Stimulated activated CD4-positive, alpha-beta T cell treated with anti-CD3 and anti-CD28 coated beads, TNF-alpha, amount 100 ng/mL, for 4 hours (primary cell): ENCODE measurements at regions not wholly inside any gene's neighbourhood (a gene's known extent, or its start where the extent isn't known, plus 50 kb on each side); places are given as distances from the start of the nearest gene placed in this dataset.
"Not testable (repeated sequence)": the region's sequence is repeated elsewhere in the genome, so short reads cannot be mapped to it uniquely, and the experiment has no call there.

Source experiments
- DNase-seq, 3 experiments: peaks; one replicate each; pipeline ENCODE4 v3.0.0-alpha.2; 2020; ENCODE audit warnings: low read depth in 3 of 3

DNA sequence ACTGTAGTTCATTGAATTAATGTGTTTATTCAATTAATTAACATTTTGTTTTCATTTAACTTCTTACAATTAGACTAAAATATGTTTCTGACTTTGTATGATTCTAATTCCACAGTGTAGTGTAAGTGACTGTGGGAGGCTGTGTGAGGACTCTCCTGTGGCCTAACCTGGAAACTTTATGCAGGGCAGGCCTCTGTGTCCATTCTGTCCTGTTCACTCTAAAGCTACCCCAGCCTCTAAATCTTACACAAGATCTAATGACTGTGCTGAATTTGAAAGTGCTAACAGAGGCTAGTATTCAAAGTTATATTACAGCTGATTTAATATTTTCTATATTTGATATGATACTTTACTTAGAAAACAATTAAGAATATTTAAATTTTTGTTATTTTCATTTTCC is 270.5 kb upstream of the CDH19 start:
- no peak for DNase-seq

DNA sequence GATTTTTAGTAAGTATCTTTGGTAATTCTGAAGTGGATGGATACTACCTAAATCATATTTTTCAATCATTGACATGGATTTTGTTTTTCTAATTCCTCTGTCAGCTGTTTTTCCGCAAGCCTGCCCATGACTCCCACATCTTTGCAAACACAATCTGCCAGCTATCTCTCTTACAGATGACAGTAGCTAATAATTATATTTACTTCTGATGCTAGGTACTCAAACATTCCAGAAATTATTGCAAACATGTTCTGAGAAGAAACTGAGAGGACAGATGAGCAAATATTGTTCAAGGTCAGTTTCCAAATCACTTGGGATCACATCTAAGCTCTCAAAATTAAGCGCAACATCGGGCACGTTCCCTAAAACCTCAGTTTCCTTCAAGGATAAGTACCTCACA is 270.0 kb upstream of the CDH19 start:
- no peak for DNase-seq

DNA sequence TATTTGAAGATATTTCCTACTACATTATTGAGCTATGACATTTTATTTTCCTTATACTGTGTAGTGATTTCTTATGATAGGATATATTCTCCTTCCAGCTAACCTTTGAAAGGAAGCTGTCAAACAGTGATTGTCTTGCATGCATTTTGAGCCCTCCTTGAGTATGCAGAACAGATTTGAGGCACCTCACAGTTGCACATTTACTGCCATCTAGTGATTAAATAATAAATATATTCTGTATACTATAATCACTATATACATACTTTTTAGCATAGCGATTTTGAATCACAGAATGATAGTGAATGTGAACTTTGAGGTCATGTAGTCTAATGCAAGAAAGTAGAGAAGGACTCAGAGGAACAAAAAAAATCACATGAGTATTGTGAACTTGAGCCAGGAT is 268.4 kb upstream of the CDH19 start:
- DNase-seq: no peak

DNA sequence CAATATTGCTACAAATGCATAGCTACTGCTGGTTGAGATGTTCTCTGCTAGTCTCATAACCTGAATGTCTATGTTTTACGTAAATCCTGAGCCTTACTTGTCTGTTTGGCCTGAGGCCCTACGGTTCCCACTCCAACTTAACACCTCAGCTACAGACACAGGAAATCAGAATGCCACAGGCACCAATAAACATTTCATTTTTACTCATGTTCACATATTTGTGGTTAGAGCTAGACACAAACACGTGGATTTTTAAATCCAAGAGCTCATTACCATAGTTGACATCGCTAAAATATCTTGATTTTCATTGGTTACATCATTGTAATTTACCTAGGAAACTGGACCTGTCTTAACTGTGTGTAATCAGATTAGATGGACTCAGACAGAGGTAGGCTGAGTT is 263.8 kb upstream of the CDH19 start:
- no peak for DNase-seq

DNA sequence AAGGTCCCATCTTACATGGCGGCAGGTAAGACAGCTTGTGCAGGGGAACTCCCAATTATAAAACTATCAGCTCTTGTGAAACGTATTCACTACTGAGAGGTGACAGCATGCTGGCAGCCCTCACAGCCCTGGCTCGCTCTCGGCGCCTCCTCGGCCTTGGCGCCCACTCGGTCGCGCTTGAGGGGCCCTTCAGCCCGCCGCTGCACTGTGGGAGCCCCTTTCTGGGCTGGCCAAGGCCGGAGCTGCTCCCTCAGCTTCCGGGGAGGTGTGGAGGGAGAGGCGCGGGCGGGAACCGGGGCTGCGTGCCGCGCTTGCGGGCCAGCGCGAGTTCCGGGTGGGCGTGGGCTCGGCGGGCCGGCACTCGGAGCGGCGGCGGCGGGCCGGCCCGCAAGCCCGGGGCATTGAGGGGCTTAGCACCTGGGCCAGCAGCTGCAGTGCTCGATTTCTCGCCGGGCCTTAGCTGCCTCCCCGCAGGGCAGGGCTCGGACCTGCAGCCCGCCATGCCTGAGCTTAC is 262.6 kb upstream of the CDH19 start:
- not testable (repeated sequence) for DNase-seq

DNA sequence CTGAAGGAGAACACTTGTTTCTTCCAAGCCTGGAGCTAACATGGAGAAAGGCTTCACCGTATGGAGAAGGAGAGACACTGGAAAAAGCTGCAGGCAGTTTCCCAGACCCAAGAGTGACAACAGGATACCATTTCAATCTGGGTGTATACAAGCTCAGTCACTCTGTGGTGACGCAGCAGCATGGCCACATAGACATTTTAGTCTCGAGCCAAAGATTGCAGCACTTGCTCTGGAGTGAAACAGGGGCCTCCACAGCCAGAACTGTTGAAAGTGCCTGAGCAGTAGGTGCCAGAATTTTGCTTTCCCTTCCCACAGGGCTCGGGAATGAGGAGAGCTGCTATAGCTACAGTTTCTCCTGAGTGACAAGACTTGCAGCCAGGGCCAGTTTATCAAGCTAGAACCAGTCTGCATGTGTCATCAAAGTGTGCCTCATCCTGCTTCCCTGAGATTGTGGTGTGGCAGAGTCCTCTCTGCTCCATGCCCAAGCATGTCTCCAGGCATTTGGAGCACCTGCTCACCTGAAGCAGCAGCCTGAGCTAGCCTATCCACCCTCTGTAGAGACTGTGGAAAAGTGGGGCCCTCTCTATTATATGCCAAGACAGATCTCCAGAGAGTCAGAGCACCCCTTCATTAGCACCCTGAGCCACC is 234.6 kb upstream of the CDH19 start:
- DNase-seq: no peak

DNA sequence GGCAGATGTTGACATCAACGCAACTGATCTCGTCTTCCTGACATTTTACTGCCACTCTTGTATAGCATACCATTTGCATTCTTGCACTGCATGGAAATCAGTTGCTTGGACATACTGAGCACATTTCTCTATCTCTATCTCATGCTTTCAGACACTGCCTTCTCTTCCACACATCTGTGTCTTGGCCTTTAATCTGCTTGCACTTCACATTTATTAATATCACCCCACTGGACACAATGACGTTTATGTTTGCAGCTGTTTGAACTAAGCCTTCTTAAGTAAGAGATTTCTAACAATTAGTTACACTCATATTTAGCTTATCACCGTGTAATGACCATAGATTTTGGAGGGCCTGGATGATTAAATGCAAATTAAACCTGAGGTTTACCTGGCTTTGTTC is 229.8 kb upstream of the CDH19 start:
- DNase-seq: no peak

DNA sequence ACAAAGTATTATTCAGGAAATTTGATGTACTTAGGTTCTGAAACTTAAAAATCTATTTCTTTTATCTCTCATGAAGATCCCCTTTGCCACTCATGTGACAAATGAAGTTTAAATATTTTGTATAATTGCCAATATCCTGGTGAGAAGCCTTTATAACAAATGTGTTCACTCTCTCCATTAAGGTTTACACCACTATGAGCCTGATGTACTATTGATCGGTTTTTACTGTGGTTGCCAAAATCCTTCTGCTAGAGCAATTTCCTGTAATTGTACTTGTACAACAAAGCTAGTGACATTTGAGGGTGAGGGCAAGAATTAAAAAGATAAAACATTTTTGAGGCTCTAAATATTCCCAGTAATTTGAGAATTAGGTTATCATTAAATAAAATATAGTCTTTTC is 222.3 kb upstream of the CDH19 start:
- DNase-seq: no peak

DNA sequence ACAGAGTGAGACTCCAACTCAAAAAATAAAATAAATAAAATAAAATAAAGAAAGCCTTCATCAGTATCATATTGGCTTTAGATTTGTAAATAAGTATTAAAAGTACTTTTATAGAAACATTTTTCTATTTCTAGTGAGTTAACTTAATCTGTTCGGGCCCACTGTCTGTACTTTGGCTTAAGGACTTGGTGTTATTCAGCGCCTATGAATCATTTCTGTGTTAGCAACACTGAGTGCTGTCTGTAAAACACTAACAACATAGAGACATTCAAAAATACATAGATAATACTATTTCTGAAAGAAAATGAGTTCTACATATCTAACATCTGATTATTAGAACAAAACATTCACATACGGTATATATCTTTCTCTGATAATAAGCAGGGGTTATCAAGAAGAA is 221.5 kb upstream of the CDH19 start:
- DNase-seq: no peak

DNA sequence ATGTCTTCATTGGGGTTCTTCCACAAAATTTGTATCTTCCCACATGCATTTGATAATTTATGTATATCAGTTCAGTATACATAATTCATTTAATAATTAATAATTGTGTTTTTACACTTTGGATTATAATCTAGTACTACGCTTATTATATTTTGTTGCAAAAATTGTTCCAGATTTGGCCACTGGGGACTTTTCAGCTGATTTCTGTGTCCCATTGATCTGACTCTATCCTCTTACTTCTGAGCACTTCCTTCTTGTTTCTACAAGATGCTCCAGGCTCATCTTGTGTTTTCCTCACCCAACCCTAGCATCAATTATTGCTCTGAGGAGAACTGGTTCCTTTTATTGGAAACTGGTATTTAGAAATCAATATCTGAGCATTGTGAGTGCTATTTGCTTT is 215.3 kb upstream of the CDH19 start:
- DNase-seq: no peak

DNA sequence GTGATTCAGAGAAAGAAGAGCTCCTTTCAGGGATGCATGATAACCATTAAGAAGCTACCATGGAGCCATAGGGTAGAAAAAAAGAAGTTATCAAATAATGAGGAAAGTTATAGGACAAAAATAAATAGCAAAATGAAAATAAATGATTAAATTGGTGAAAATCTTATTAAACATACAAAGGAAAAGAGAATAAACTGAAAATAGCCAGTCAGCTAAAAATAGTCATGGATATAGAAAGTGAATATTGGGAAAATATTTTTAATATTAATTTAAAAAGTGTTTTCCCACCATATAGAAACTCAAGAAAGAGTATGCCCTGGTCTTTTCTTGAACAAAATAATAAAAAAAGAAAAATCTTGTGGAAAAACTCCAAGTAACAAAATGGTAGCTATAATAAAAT is 209.2 kb upstream of the CDH19 start:
- no peak for DNase-seq

DNA sequence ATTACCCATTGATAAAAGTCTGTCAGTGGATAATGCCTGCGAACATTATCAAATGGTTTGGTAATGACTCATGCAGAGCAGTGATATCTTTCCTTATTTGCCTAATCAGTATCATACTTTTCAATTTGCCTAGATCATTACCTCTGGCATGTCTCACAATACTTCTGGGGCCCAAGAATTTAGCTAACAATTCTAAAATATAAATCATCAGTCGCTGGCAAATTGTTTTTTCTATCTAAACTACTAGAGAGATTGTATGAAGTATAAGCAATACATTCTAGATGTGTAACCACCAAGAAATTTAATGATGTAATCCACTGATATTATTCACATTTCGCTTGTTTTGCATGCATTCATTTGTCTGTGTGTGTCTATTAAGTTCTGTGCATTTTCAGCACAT is 191.2 kb upstream of the CDH19 start:
- no peak for DNase-seq

DNA sequence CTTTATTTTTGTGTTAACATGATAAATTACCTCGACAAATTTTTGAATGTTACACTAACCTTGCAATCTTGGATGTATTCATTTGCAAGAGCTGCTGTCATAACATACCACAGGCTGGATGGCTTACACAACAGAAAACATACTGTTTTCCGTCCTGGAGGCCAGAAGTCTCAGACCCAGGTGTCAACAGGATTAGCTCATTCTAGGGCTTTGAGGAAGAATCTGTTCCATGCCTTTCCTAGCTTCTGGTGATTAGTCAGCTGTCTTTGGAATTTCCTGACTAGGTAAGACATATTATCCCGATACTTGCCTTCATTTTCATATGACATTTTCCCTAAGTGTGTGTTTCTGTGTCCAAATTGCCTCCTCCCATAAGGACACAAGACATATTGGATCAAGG is 188.6 kb upstream of the CDH19 start:
- DNase-seq: no peak

DNA sequence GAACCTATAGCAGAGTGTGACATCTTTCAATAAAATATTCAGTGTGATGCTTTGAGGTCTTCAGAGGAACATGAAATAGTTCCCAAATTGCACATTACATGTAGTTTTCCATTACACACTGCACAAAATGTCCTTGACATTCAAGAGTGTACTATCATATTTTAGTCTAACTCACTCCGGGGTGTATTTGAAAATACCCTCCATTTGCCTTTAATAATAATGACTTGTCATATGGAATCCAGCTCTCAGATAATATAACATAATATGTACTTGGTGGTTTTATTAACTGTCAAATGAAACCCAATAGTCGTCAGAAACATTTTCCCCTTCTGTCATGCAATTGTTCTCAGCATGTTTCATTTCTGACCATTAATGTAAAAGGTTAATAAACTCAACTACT is 176.7 kb upstream of the CDH19 start:
- DNase-seq: no peak

DNA sequence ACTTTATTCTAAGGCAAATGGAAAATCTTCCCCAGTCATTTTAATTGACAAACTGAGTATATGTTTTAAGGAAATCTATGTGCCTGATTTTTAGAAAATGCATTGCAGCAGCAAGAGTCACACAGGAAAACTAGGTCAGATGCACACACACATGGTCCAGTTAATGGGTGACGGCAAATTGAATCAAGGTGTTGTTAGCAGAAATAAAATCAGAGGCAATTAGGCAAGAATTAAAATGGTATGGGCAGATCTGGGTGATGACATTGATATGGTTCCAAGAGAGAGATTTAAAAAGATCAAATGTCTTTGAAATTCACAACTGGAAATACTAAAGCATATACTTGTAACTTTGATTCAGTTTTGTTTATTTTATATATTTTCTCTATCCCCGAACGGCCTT is 174.2 kb upstream of the CDH19 start:
- no peak for DNase-seq

DNA sequence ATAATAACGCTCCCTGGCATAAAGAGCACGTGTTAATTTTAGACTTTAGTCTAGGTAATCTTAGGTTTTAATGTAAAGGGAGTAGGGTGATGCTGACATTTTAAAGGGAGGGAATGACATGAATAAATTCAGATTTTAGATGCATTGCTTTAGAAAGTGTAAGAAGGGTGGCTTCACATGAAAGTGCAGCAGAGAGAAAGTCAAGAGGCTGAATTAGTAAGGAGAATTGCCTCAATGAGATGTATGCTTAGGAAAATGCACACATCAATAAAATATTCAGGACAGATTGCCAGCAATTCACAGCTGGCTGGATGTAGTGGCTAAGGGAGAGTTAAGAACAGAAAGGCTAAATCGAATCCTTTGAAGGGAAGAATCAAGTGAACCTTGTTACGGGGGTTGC is 165.5 kb upstream of the CDH19 start:
- DNase-seq: no peak

DNA sequence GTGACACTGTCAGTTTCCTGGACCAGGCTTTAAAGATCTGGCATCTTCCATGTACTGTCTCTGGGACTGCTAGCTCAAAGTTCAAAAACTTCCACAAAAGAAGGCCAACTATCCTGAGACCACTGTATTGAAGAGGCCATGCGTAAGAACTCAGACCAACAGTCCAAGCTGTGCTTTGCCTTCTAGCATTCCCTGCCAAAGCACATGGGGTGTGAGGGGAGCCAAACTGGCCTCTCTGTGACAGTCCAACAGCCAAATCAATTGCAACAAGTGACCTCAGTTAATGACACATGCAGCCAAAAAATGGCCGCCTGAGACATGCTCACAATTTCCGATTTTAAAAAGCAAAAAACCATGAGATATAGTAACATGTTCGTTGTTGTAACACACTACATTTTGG is 160.3 kb upstream of the CDH19 start:
- DNase-seq: no peak

DNA sequence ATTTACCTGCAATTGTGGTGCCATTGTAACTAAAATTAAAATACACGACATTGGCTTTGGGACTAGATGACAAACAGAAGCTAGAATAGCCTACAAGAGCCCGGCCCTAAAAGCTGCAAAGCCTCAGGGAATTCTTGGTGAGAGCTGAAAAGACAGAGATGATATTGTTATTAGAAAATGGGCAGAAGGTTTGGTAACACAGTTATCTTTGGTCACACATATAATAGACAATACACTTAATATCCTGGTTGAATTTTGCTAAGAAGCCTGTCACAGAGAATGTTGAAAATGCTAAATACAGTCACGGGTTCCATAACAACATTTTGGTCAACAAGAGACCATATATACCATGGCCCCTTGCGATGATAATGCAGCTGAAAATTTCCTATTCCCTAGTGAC is 157.3 kb upstream of the CDH19 start:
- no peak for DNase-seq

DNA sequence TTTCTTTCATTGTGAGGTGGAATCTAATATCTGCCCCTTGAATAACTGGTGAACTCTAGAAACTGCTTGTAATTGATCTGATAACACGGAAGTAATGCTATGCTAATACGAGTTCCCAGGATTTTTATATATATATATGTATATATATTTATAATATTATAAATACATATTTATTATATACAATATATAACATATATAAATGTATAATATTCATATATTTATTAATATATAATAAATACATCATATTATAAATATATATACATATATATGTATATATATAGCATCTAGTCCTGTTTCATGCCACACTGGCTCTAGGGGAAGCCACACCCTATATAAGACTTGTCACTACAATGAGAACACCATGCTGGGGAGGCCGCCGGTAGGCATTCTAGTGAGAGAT is 156.7 kb upstream of the CDH19 start:
- no peak for DNase-seq

DNA sequence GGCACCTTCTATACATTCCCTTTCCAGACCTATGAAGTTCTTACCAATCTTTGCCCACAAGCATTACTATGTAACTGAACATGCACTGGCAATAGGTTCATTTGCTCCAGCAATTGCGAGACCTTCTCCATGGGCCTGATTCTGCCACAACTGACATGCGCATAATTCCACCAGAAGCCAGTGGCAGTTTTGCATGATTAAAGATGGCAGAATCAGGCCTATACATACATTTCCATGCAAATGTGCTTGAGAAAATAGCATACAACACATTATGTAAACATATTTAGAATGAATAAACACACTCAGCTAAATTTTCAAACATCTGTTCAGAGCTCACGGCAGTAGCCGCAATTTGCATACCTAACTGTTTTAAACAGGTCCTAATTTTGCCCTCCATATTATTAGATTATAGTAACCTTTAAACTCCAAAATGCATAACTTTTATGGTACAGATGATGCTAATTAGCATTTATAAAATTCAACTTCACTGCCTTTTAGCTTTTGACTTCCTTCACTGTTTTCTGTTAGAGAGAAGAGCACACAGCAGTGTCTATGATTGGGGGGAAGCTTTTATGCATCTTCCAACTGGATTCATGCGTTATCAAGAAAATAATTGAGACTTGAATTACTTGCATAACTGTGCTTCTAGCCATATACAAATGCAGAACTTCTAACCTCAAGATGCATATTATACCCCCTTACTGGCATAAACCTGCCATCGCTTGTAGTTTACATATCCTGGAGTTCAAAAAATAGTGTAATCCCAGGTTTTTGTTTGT is 155.3 kb upstream of the CDH19 start:
- no peak for DNase-seq

DNA sequence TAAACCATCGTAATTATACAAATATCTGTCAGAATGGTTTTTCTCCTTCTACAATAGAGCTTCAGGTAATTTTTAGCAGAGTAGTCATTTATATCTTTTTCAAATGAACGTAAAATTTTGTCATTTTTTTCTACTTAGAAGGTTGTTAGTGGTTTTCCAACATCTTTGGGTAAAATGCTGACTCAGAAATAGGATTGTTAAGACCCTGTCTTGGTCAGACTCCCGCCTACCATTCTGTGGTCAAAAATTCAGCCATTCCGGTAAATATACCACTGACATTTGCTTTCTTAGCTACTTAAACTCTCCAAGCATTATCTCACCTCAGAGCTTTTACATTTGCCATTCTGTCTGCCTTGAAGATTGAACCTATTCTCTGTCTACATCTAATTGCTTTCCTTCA is 154.1 kb upstream of the CDH19 start:
- no peak for DNase-seq

DNA sequence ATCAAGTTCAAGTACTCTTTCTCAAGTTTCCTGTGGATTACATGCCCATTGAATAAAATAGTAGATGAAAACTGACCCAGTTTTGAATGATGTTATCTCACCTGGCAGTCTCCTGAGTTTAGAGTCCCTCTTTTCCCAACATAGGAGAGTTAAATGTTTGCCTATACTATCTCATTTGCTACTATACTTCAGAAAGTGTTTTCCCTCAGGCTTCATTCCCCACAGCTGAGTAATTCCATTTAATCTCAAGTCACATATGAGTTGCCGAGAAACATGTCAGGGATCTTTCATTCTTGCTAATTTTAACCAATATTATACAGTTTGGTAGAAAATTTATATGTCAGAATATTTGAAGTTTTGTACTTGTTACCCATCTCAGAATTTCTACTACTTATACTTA is 150.4 kb upstream of the CDH19 start:
- no peak for DNase-seq

DNA sequence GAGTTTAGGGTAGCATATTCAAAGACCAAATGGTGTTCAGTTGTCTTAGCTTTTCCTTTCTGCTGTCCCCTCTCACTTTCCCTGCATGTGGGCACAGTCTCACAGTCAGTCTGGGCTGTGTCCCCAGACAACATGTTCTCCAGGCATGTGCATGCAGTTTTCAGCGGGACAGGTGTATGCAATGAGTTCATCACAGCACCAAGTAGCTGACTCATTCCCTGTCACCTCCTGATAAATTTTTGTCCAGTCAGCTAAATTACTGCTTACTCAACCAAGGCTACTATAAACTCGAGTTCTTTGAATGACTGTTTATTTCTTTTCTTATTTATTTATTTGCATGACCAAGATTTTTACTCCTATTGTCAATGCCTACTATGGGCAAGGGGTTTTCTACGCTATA is 148.8 kb upstream of the CDH19 start:
- DNase-seq: no peak
